H9 (cell line): ENCODE measurements at regions not wholly inside any gene's neighbourhood (a gene's known extent, or its start where the extent isn't known, plus 50 kb on each side); places are given as distances from the start of the nearest gene placed in this dataset.

Experiments
- DNase-seq: peaks from one replicate; pipeline ENCODE4 v3.0.0-alpha.2; 2017
- H2AFZ ChIP-seq: one replicate; pipeline ENCODE4 v1.6.1; 2013; ENCODE audit warnings: mild to moderate bottlenecking, low read length, control low read depth, moderate library complexity
- H2AK5ac ChIP-seq: 2 replicates; pipeline ENCODE4 v1.6.1; 2013; ENCODE audit warnings: low read length, control low read depth, mixed read lengths; ENCODE audit not compliant: insufficient read length
- H2BK120ac ChIP-seq: one replicate; pipeline ENCODE4 v1.6.1; 2013; ENCODE audit warnings: low read depth, mild to moderate bottlenecking, low read length, control low read depth, inconsistent platforms; ENCODE audit not compliant: poor library complexity, severe bottlenecking
- H2BK12ac ChIP-seq: 2 replicates; pipeline ENCODE4 v1.6.1; 2013; ENCODE audit warnings: low read length, control low read depth, mixed read lengths, low read depth; ENCODE audit not compliant: insufficient read length
- H2BK15ac ChIP-seq: 2 replicates; pipeline ENCODE4 v1.6.1; 2013; ENCODE audit warnings: low read depth, low read length, control low read depth
- H2BK20ac ChIP-seq: one replicate; pipeline ENCODE4 v1.6.1; 2013; ENCODE audit warnings: low read depth, mild to moderate bottlenecking, low read length, control low read depth, inconsistent platforms; ENCODE audit not compliant: poor library complexity, severe bottlenecking
- H2BK5ac ChIP-seq: 2 replicates; pipeline ENCODE4 v1.6.1; 2013; ENCODE audit warnings: low read length, control low read depth, mixed read lengths; ENCODE audit not compliant: insufficient read length
- H3K14ac ChIP-seq: 2 replicates; pipeline ENCODE4 v1.6.1; 2013; ENCODE audit warnings: low read length, control low read depth; ENCODE audit not compliant: insufficient read depth
- H3K18ac ChIP-seq: 2 replicates; pipeline ENCODE4 v1.6.1; 2013; ENCODE audit warnings: low read depth, mild to moderate bottlenecking, mixed read lengths, low read length, control low read depth; ENCODE audit not compliant: insufficient read length
- H3K23ac ChIP-seq: 2 replicates; pipeline ENCODE4 v1.6.1; 2013; ENCODE audit warnings: low read length, control low read depth, mixed read lengths, low read depth; ENCODE audit not compliant: insufficient read length
- H3K23me2 ChIP-seq: 2 replicates; pipeline ENCODE4 v1.6.1; 2013; ENCODE audit warnings: low read depth, mild to moderate bottlenecking, mixed read lengths, low read length, control low read depth; ENCODE audit not compliant: insufficient read length, poor library complexity, severe bottlenecking
- H3K27ac ChIP-seq: 2 replicates; pipeline ENCODE4 v1.5.1; 2013; ENCODE audit warnings: low read length, control low read depth, mixed read lengths, low read depth; ENCODE audit not compliant: insufficient read length
- H3K27me3 ChIP-seq: 2 replicates; pipeline ENCODE4 v1.6.1; 2013; ENCODE audit warnings: low read length, control low read depth, inconsistent platforms; ENCODE audit not compliant: insufficient read depth
- H3K4ac ChIP-seq: 2 replicates; pipeline ENCODE4 v1.6.1; 2013; ENCODE audit warnings: low read depth, mild to moderate bottlenecking, control low read depth, inconsistent platforms, low read length, moderate library complexity
- H3K4me1 ChIP-seq: 2 replicates; pipeline ENCODE4 v1.6.1; 2013; ENCODE audit warnings: low read length, control low read depth, inconsistent platforms; ENCODE audit not compliant: insufficient read depth
- H3K4me2 ChIP-seq: 2 replicates; pipeline ENCODE4 v1.6.1; 2013; ENCODE audit warnings: low read length, control low read depth, mixed read lengths; ENCODE audit not compliant: insufficient read length, insufficient read depth
- H3K56ac ChIP-seq: 2 replicates; pipeline ENCODE4 v1.6.1; 2013; ENCODE audit warnings: low read depth, mild to moderate bottlenecking, mixed read lengths, low read length, control low read depth; ENCODE audit not compliant: insufficient read length
- H3K79me1 ChIP-seq: 2 replicates; pipeline ENCODE4 v1.6.1; 2013; ENCODE audit warnings: low read depth, mild to moderate bottlenecking, moderate library complexity, low read length, control low read depth, inconsistent platforms; ENCODE audit not compliant: insufficient read depth, poor library complexity, severe bottlenecking
- H3K79me2 ChIP-seq: 2 replicates; pipeline ENCODE4 v1.6.1; 2013; ENCODE audit warnings: low read length, control low read depth, inconsistent platforms; ENCODE audit not compliant: insufficient read depth
- H3K9ac ChIP-seq: 2 replicates; pipeline ENCODE4 v1.6.1; 2013; ENCODE audit warnings: low read length, control low read depth, mixed read lengths; ENCODE audit not compliant: insufficient read length; ENCODE audit errors: extremely low read depth
- H3K9me3 ChIP-seq: one replicate; pipeline ENCODE4 v1.6.1; 2013; ENCODE audit warnings: low read depth, low read length, inconsistent platforms; ENCODE audit not compliant: control insufficient read depth
- H3T11ph ChIP-seq: one replicate; pipeline ENCODE4 v1.6.1; 2013; ENCODE audit warnings: mild to moderate bottlenecking, low read length, control low read depth, inconsistent platforms
- H4K20me1 ChIP-seq: one replicate; pipeline ENCODE4 v1.6.1; 2013; ENCODE audit not compliant: control insufficient read depth, insufficient read length, insufficient read depth
- H4K5ac ChIP-seq: 2 replicates; pipeline ENCODE4 v1.6.1; 2013; ENCODE audit warnings: low read depth, mild to moderate bottlenecking, mixed read lengths, low read length, control low read depth; ENCODE audit not compliant: insufficient read length
- H4K8ac ChIP-seq: replicated peaks from 2 replicates; pipeline ENCODE4 v1.6.1; 2013; ENCODE audit warnings: low read length, control low read depth, mixed read lengths, low read depth; ENCODE audit not compliant: insufficient read length
- H4K91ac ChIP-seq: 2 replicates; pipeline ENCODE4 v1.6.1; 2013; ENCODE audit warnings: low read depth, mild to moderate bottlenecking, moderate library complexity, mixed read lengths, low read length, control low read depth; ENCODE audit not compliant: insufficient read length
- H3K27ac Mint-ChIP-seq, 3 experiments: 2 replicates in 2 of 3; 3 replicates in 1 of 3; pipeline ENCODE4 v1.8.0; 2020 to 2021; ENCODE audit warnings: mixed read lengths in 3 of 3, mild to moderate bottlenecking in 1 of 3, moderate library complexity in 1 of 3
- H3K27me3 Mint-ChIP-seq: 2 replicates; pipeline ENCODE4 v1.8.0; 2021; ENCODE audit warnings: low read depth, mild to moderate bottlenecking, moderate library complexity, mixed read lengths
- H3K36me3 Mint-ChIP-seq, 3 experiments: 2 replicates in 2 of 3; 3 replicates in 1 of 3; pipeline ENCODE4 v1.8.0; 2020 to 2021; ENCODE audit warnings: low read depth in 3 of 3, mixed read lengths in 3 of 3; ENCODE audit not compliant: insufficient read depth in 1 of 3
- H3K4me1 Mint-ChIP-seq, 2 experiments: 2 replicates each; pipeline ENCODE4 v1.8.0; 2020; ENCODE audit warnings: mixed read lengths in 2 of 2
- H3K4me3 Mint-ChIP-seq, 2 experiments: 2 replicates in 1 of 2; 3 replicates in 1 of 2; pipeline ENCODE4 v1.8.0; 2020 to 2021; ENCODE audit warnings: mild to moderate bottlenecking in 2 of 2, mixed read lengths in 2 of 2, moderate library complexity in 1 of 2
- H3K9me3 Mint-ChIP-seq, 2 experiments: 2 replicates in 1 of 2; 3 replicates in 1 of 2; pipeline ENCODE4 v1.8.0; 2020; ENCODE audit warnings: mild to moderate bottlenecking in 2 of 2, mixed read lengths in 2 of 2, moderate library complexity in 1 of 2
- WGBS: extraction: QIAGEN DNeasy Blood & Tissue Kit; methylation state at CpG from one replicate; pipeline ENCODE4 v1.1.7; 2013; ENCODE audit warnings: missing lambda C conversion rate, low lambda C conversion rate, mixed read lengths; ENCODE audit not compliant: insufficient read length; ENCODE audit errors: extremely low coverage; 5-methylcytosine and 5-hydroxymethylcytosine counted together
- TF ChIP-seq, protein P1 (sequence below): fragments of 200-600 bp; sonication (generic); conservative IDR thresholded peaks from 3 replicates; pipeline ENCODE4 v1.8.0; 2021; ENCODE audit warnings: antibody characterized with exemption, mild to moderate bottlenecking

DNA sequence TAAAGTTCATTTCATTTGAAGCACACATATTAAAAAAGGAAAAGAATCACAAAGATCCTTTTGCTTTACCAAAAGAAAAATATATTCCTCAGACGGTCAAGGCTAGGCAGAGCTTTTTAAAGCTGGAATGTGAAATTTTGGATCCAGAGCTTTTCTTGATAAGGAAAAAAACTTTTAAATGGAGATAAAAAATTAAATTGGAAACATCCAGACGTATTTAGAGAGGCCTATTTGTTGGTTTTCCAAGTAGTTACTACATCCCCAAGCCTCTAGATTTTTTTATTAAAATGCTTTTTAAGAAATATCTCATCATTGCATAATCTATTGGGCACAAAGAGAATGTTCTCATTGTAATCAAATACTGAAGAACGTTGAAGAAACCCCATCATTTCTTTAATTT lies 385.7 kb upstream of the CITED2 start:
- Histone ChIP-seq H3K4me2 (no peak overlapping the region), H3K79me1 (no peaks in the 10 kb centered on the region), H4K91ac (no peak overlapping the region), H3K9me3 (no peaks in the 10 kb centered on the region), H4K5ac (no peak overlapping the region), H2BK20ac (no peak overlapping the region), H3K56ac (no peak overlapping the region), H3K14ac (no peak overlapping the region), H2AFZ (no peak overlapping the region), H3K27me3 (no peaks in the 10 kb centered on the region), H3K9ac (no peak overlapping the region), H3K4ac (no peak overlapping the region), H2BK15ac (no peak overlapping the region), H2AK5ac (no peak overlapping the region), H3K18ac (no peak overlapping the region), H2BK12ac (no peak overlapping the region), H4K8ac (no peak overlapping the region), H3K79me2 (no peaks in the 10 kb centered on the region), H3K23me2 (no peaks in the 10 kb centered on the region), H3T11ph (no peak overlapping the region), H3K23ac (no peak overlapping the region), H4K20me1 (no peaks in the 10 kb centered on the region), H3K4me1 (no peaks in the 10 kb centered on the region; the same call in 1 of the 2 replicates), H3K27ac (no peak overlapping the region), H2BK120ac (no peak overlapping the region), H2BK5ac (no peak overlapping the region)
- Mint-ChIP-seq H3K27ac (no peak overlapping the region; a peak in 2 of 7 replicates), H3K36me3 (no peaks in the 10 kb centered on the region), H3K4me3 (no peak overlapping the region), H3K9me3 (no peaks in the 10 kb centered on the region), H3K27me3 (no peaks in the 10 kb centered on the region), H3K4me1 (peaks cover 9 to 11% of the 10 kb centered on the region in 2 experiments; a peak in 3 of 4 replicates)
- no peak for DNase-seq
- no CpG with 5 or more reads among the region's 3 CpGs for WGBS
- TF ChIP-seq, protein P1, sequence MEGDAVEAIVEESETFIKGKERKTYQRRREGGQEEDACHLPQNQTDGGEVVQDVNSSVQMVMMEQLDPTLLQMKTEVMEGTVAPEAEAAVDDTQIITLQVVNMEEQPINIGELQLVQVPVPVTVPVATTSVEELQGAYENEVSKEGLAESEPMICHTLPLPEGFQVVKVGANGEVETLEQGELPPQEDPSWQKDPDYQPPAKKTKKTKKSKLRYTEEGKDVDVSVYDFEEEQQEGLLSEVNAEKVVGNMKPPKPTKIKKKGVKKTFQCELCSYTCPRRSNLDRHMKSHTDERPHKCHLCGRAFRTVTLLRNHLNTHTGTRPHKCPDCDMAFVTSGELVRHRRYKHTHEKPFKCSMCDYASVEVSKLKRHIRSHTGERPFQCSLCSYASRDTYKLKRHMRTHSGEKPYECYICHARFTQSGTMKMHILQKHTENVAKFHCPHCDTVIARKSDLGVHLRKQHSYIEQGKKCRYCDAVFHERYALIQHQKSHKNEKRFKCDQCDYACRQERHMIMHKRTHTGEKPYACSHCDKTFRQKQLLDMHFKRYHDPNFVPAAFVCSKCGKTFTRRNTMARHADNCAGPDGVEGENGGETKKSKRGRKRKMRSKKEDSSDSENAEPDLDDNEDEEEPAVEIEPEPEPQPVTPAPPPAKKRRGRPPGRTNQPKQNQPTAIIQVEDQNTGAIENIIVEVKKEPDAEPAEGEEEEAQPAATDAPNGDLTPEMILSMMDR = no peak
